Keratinocyte (primary cell): ENCODE measurements at regions not wholly inside any gene's neighbourhood (a gene's known extent, or its start where the extent isn't known, plus 50 kb on each side); places are given as distances from the start of the nearest gene placed in this dataset.
"Not testable (repeated sequence)": the region's sequence is repeated elsewhere in the genome, so short reads cannot be mapped to it uniquely, and the experiment has no call there.

Experiments used
- DNase-seq: peaks from one replicate; pipeline ENCODE4 v3.0.0-alpha.2; 2011; ENCODE audit warnings: low read depth, missing footprints, low spot score
- FAIRE-seq: peaks from 2 replicates; lab custom pipeline; 2011; peaks lifted over from hg19 to GRCh38; lab: Jason Lieb, UNC
- H2AFZ ChIP-seq: 2 replicates; pipeline ENCODE4 v1.6.0; 2012; ENCODE audit warnings: low read length, control low read depth, inconsistent platforms; ENCODE audit not compliant: control insufficient read depth
- H3K27ac ChIP-seq: 2 replicates; pipeline ENCODE4 v1.5.1; 2011; ENCODE audit warnings: low read length; ENCODE audit not compliant: control insufficient read depth, insufficient read depth
- H3K27me3 ChIP-seq: 3 replicates; pipeline ENCODE4 v1.6.0; 2011; ENCODE audit warnings: low read length; ENCODE audit not compliant: control insufficient read depth, insufficient read depth; ENCODE audit errors: extremely low read depth
- H3K36me3 ChIP-seq, 2 experiments: 2 replicates in 1 of 2; 3 replicates in 1 of 2; pipeline ENCODE4 v1.5.1; 2011; ENCODE audit warnings: low read length in 2 of 2, mild to moderate bottlenecking in 1 of 2; ENCODE audit not compliant: control insufficient read depth in 2 of 2, insufficient read depth in 2 of 2; ENCODE audit errors: extremely low read depth in 1 of 2
- H3K4me1 ChIP-seq: 3 replicates; pipeline ENCODE4 v1.5.1; 2011; ENCODE audit warnings: low read length; ENCODE audit not compliant: control insufficient read depth, insufficient read depth; ENCODE audit errors: extremely low read depth
- H3K4me2 ChIP-seq: 3 replicates; pipeline ENCODE4 v1.6.0; 2011; ENCODE audit warnings: low read depth, low read length; ENCODE audit not compliant: control insufficient read depth, insufficient read depth; ENCODE audit errors: extremely low read depth
- H3K4me3 ChIP-seq, 3 experiments: fragments of 200-600 bp in 1 of 3; sonication (generic) in 1 of 3; 2 replicates in 2 of 3; 3 replicates in 1 of 3; pipeline ENCODE4 v1.5.1; 2011 to 2016; ENCODE audit warnings: low read length in 3 of 3, mild to moderate bottlenecking in 3 of 3, control low read depth in 2 of 3, inconsistent platforms in 1 of 3, low read depth in 1 of 3, mixed read lengths in 1 of 3, mixed run types in 1 of 3, moderate library complexity in 1 of 3; ENCODE audit not compliant: control insufficient read depth in 2 of 3, insufficient read depth in 2 of 3; ENCODE audit errors: extremely low read depth in 1 of 3
- H3K79me2 ChIP-seq: 2 replicates; pipeline ENCODE4 v1.6.0; 2012; ENCODE audit warnings: low read length; ENCODE audit not compliant: control insufficient read depth, insufficient read depth
- H3K9ac ChIP-seq: 3 replicates; pipeline ENCODE4 v1.6.0; 2011; ENCODE audit warnings: low read length; ENCODE audit not compliant: control insufficient read depth, insufficient read depth; ENCODE audit errors: extremely low read depth
- H3K9me1 ChIP-seq: 3 replicates; pipeline ENCODE4 v1.6.0; 2011; ENCODE audit warnings: low read length; ENCODE audit not compliant: control insufficient read depth, insufficient read depth; ENCODE audit errors: extremely low read depth
- H3K9me3 ChIP-seq: 2 replicates; pipeline ENCODE4 v1.5.1; 2012; ENCODE audit warnings: low read depth, low read length; ENCODE audit not compliant: control insufficient read depth
- H4K20me1 ChIP-seq: 3 replicates; pipeline ENCODE4 v1.6.0; 2011; ENCODE audit warnings: low read length; ENCODE audit not compliant: control insufficient read depth, insufficient read depth; ENCODE audit errors: extremely low read depth
- CTCF ChIP-seq, 3 experiments: IDR thresholded peaks in 1 of 3; conservative IDR thresholded peaks in 1 of 3; optimal IDR thresholded peaks in 1 of 3; 2 replicates in 2 of 3; 3 replicates in 1 of 3; pipeline versions ENCODE3 to v1.5.1; 2011; ENCODE audit warnings: low read length in 3 of 3, mild to moderate bottlenecking in 3 of 3, moderate library complexity in 2 of 3, control low read depth in 1 of 3, inconsistent platforms in 1 of 3; ENCODE audit not compliant: insufficient read depth in 2 of 3; ENCODE audit errors: extremely low read depth in 1 of 3
- EZH2 ChIP-seq: IDR thresholded peaks from one replicate; pipeline ENCODE4 v1.6.1; 2012; ENCODE audit warnings: inconsistent platforms, mild to moderate bottlenecking, low read length, moderate library complexity
- dilution Hi-C: fragments of 300-500 bp; cut with MboI; formaldehyde crosslinking; loops from one replicate; pipeline ENCODE4 v1.7.0; 2020; ENCODE audit warnings: low sequenced_read_pairs; ENCODE audit not compliant: extremely low pct_ligation_motif_present

GRCh38 chr10:111646021-111646420 is 537.5 kb downstream of the GPAM start:
- Histone ChIP-seq H3K4me3 (no peak overlapping the region), H4K20me1 (no peaks in the 10 kb centered on the region), H3K9me3 (no peaks in the 10 kb centered on the region), H3K36me3 (no peaks in the 10 kb centered on the region), H3K9ac (no peak overlapping the region), H2AFZ (no peak overlapping the region), H3K4me2 (no peak overlapping the region), H3K27me3 (no peaks in the 10 kb centered on the region), H3K79me2 (no peaks in the 10 kb centered on the region), H3K27ac (no peak overlapping the region), H3K4me1 (no peaks in the 10 kb centered on the region), H3K9me1 (no peaks in the 10 kb centered on the region)
- no peak for DNase-seq
- no peak for FAIRE-seq
- dilution Hi-C loops = no loop called here
- TF ChIP-seq CTCF (optimal IDR thresholded peaks at IDR 0.05 in 1 of 3, IDR thresholded peaks at IDR 0.05 in 1 of 3, conservative IDR thresholded peaks at IDR 0.05 in 1 of 3; ENCODE audit: extremely low read depth in 1 of 3, insufficient read depth in 2 of 3, low read length in 3 of 3) = no peak
- TF ChIP-seq EZH2 = no peak

DNA sequence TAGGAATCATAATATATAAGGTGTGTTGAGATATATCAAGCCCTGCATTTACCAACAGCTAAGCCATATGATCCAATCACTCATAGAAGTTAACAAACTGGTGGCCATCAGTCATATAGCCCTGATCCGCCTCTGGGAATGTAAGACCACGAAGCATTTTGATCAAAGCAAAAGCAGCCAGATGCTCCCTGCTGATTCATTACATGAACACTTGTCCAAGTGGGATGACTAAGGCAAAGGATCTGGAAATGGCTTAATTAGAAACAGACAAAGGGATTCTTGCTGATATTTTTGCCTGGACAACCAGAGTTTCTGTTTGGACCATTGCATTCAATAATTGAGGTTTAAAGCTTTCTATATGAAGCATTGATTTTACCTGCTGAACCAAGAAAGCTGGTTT is 535.5 kb downstream of the GPAM start:
- Histone ChIP-seq H3K79me2 (no peaks in the 10 kb centered on the region), H3K27ac (no peak overlapping the region), H3K4me1 (no peaks in the 10 kb centered on the region), H3K36me3 (no peaks in the 10 kb centered on the region), H3K9ac (no peak overlapping the region), H3K4me3 (no peak overlapping the region), H2AFZ (no peak overlapping the region), H3K9me3 (no peaks in the 10 kb centered on the region), H3K27me3 (no peaks in the 10 kb centered on the region), H3K4me2 (no peak overlapping the region), H3K9me1 (no peaks in the 10 kb centered on the region), H4K20me1 (no peaks in the 10 kb centered on the region)
- FAIRE-seq = no peak
- no peak for DNase-seq
- dilution Hi-C loops = no loop called here
- no peak for TF ChIP-seq CTCF (optimal IDR thresholded peaks at IDR 0.05 in 1 of 3, IDR thresholded peaks at IDR 0.05 in 1 of 3, conservative IDR thresholded peaks at IDR 0.05 in 1 of 3; ENCODE audit: extremely low read depth in 1 of 3, insufficient read depth in 2 of 3, low read length in 3 of 3)
- no peak for TF ChIP-seq EZH2

GRCh38 chr10:111649080-111649479 is 534.5 kb downstream of the GPAM start:
- H3K9me1 ChIP-seq, FAIRE-seq, H3K36me3 ChIP-seq, H3K4me1 ChIP-seq, H4K20me1 ChIP-seq, H3K9ac ChIP-seq, H3K27me3 ChIP-seq, H3K9me3 ChIP-seq, dilution Hi-C loops, H3K27ac ChIP-seq, H3K4me2 ChIP-seq, H2AFZ ChIP-seq, H3K4me3 ChIP-seq, DNase-seq, H3K79me2 ChIP-seq: not testable (repeated sequence)
